PC-3 (cell line): ENCODE measurements at regions not wholly inside any gene's neighbourhood (a gene's known extent, or its start where the extent isn't known, plus 50 kb on each side); places are given as distances from the start of the nearest gene placed in this dataset.

Experiments
- ATAC-seq: fragments of 200-7000 bp; cut with Tn5 transposase; 2 replicates; pipeline ENCODE4 v1.9.1; 2020; ENCODE audit warnings: mild to moderate bottlenecking, moderate library complexity
- BruUV-seq: library from RNA; stranded (reverse); fragments of 400-500 nt; replicated peaks from 2 replicates; lab custom pipeline; 2021; lab: Mats Ljungman, UMichigan
- CTCF ChIA-PET: fragments of 300-600 bp; sonication (Branson Sonifier 250); formaldehyde crosslinking; loops from one replicate; lab custom pipeline; 2022; ENCODE audit warnings: antibody characterized with exemption; lab: Charles Lee
- POLR2A ChIA-PET: fragments of 300-600 bp; sonication (Branson Sonifier 250); formaldehyde crosslinking; loops from one replicate; lab custom pipeline; 2022; ENCODE audit warnings: antibody characterized with exemption; ENCODE audit not compliant: unreplicated experiment; lab: Charles Lee
- DNase-seq: peaks from one replicate; pipeline ENCODE4 v3.0.0-alpha.2; 2015
- H2AFZ ChIP-seq: fragments of 300-600 bp; sonication (generic); 2 replicates; pipeline ENCODE4 v1.6.0; 2016; ENCODE audit warnings: antibody characterized with exemption, low read length
- H3F3A ChIP-seq: fragments of 300-600 bp; sonication (generic); one replicate; pipeline ENCODE4 v1.6.0; 2017; ENCODE audit warnings: antibody characterized with exemption, low read length, control low read depth, mild to moderate bottlenecking; ENCODE audit not compliant: unreplicated experiment
- H3K27ac ChIP-seq: fragments of 300-600 bp; sonication (generic); 2 replicates; pipeline ENCODE4 v1.5.1; 2016; ENCODE audit warnings: mild to moderate bottlenecking, low read length
- H3K27me3 ChIP-seq: fragments of 300-600 bp; sonication (generic); 2 replicates; pipeline ENCODE4 v1.6.1; 2016; ENCODE audit warnings: low read length, mixed read lengths
- H3K36me3 ChIP-seq: fragments of 300-600 bp; sonication (generic); 2 replicates; pipeline ENCODE4 v1.6.1; 2016; ENCODE audit warnings: low read depth, mixed run types, low read length, mixed read lengths
- H3K4me1 ChIP-seq: fragments of 300-600 bp; sonication (generic); 2 replicates; pipeline ENCODE4 v1.5.1; 2016; ENCODE audit warnings: low read length; ENCODE audit not compliant: insufficient read depth
- H3K4me2 ChIP-seq: fragments of 300-600 bp; sonication (generic); 2 replicates; pipeline ENCODE4 v1.6.0; 2016; ENCODE audit warnings: low read length
- H3K4me3 ChIP-seq: fragments of 300-600 bp; sonication (generic); 2 replicates; pipeline ENCODE4 v1.5.1; 2016; ENCODE audit warnings: mild to moderate bottlenecking, low read length, mixed read lengths
- H3K79me2 ChIP-seq: fragments of 300-600 bp; sonication (generic); 2 replicates; pipeline ENCODE4 v1.6.1; 2017; ENCODE audit warnings: low read length, mixed read lengths
- H3K9ac ChIP-seq: fragments of 300-600 bp; sonication (generic); 2 replicates; pipeline ENCODE4 v1.6.0; 2016; ENCODE audit warnings: mild to moderate bottlenecking, low read length
- H3K9me2 ChIP-seq: fragments of 300-600 bp; sonication (generic); replicated peaks from 2 replicates; pipeline ENCODE4 v1.6.1; 2016; ENCODE audit warnings: mixed run types, low read length, mixed read lengths
- H3K9me3 ChIP-seq: fragments of 300-600 bp; sonication (generic); 2 replicates; pipeline ENCODE4 v1.6.1; 2016; ENCODE audit warnings: low read length, mixed read lengths
- H4K20me1 ChIP-seq: fragments of 300-600 bp; sonication (generic); 2 replicates; pipeline ENCODE4 v1.6.1; 2016; ENCODE audit warnings: low read length, mixed read lengths
- EZH2 ChIP-seq: fragments of 300-600 bp; sonication (generic); IDR thresholded peaks from one replicate; pipeline ENCODE4 v1.6.1; 2017; ENCODE audit warnings: antibody characterized with exemption, mild to moderate bottlenecking, low read length; ENCODE audit not compliant: unreplicated experiment
- EZH2phosphoT487 ChIP-seq: fragments of 300-600 bp; sonication (generic); IDR thresholded peaks from 2 replicates; pipeline ENCODE4 v1.6.1; 2018; ENCODE audit warnings: mild to moderate bottlenecking, antibody characterized with exemption, low read length, borderline replicate concordance
- intact Hi-C: fragments of 100-400 bp; cut with micrococcal nuclease; formaldehyde crosslinking; loops from 2 replicates; pipeline ENCODE4 v1.9.0; 2023
- TF ChIP-seq, protein P1 (sequence below): fragments of 300-600 bp; sonication (generic); conservative IDR thresholded peaks from 2 replicates; pipeline ENCODE4 v1.5.1; 2017; ENCODE audit warnings: antibody characterized with exemption, low read depth, mild to moderate bottlenecking, low read length

DNA sequence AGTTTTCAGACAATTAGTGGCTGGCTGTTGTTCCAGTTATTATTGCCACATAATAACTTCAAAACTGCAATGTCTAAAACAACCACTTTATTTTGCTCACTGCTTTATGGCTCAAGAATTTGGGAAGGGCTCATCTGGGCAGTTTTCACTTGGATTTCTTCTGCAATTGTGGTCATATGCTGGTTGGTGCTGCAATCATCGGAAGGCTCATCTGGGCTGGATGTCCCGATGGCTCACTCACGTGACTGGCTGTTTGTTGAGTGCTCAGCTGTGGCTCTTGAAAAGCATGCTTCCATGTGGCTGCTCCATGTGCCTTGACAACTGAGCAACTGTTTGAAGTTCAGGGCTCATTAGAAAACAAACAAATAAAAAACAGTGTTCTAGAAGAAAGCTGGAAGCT is 1032.5 kb downstream of the DTWD2 start:
- TF ChIP-seq, protein P1, sequence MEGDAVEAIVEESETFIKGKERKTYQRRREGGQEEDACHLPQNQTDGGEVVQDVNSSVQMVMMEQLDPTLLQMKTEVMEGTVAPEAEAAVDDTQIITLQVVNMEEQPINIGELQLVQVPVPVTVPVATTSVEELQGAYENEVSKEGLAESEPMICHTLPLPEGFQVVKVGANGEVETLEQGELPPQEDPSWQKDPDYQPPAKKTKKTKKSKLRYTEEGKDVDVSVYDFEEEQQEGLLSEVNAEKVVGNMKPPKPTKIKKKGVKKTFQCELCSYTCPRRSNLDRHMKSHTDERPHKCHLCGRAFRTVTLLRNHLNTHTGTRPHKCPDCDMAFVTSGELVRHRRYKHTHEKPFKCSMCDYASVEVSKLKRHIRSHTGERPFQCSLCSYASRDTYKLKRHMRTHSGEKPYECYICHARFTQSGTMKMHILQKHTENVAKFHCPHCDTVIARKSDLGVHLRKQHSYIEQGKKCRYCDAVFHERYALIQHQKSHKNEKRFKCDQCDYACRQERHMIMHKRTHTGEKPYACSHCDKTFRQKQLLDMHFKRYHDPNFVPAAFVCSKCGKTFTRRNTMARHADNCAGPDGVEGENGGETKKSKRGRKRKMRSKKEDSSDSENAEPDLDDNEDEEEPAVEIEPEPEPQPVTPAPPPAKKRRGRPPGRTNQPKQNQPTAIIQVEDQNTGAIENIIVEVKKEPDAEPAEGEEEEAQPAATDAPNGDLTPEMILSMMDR = no peak
- TF ChIP-seq EZH2phosphoT487 (no peak), EZH2 (no peak)
- DNase-seq (no peak), ATAC-seq (no peak)
- BruUV-seq = no TSS peak
- no peaks in the 10 kb centered on the region for H3K36me3 ChIP-seq
- no peak overlapping the region for H3K4me2 ChIP-seq
- no peak overlapping the region for H3K27ac ChIP-seq
- H3K4me1 ChIP-seq = no peaks in the 10 kb centered on the region
- ChIA-PET POLR2A (no interaction called here), CTCF (no interaction called here)
- H3K9me2 ChIP-seq = no peaks in the 10 kb centered on the region
- H4K20me1 ChIP-seq = no peaks in the 10 kb centered on the region
- H2AFZ ChIP-seq = no peak overlapping the region
- no peak overlapping the region for H3K9ac ChIP-seq
- no peak overlapping the region for H3K4me3 ChIP-seq
- H3K9me3 ChIP-seq = no peaks in the 10 kb centered on the region
- no peaks in the 10 kb centered on the region for H3F3A ChIP-seq
- no peaks in the 10 kb centered on the region for H3K79me2 ChIP-seq
- intact Hi-C loops = no loop called here
- no peaks in the 10 kb centered on the region for H3K27me3 ChIP-seq

DNA sequence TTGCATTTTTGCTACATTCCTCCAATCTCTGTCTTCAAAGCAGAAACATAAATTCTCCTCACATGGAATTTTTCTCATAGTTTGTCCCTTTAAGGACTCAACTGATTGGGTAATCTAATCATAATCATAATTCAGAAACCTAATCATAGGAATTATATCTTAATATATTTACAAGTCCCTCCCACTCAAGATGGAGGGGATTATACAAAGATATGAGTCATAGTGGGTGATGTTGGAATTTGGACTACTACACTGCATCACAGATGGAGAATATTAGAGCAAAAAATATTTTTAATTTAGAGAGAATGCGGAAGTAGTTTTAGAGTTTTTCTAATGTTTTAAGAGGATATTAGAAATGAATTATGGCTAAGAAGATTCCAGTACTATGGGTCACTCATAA is 1034.0 kb downstream of the DTWD2 start:
- CTCF ChIA-PET = no interaction called here
- intact Hi-C loops = no loop called here
- no peaks in the 10 kb centered on the region for H3K36me3 ChIP-seq
- no peaks in the 10 kb centered on the region for H3K79me2 ChIP-seq
- no peak overlapping the region for H3K4me2 ChIP-seq
- no TSS peak for BruUV-seq
- H3K9me2 ChIP-seq = no peaks in the 10 kb centered on the region
- no peak overlapping the region for H2AFZ ChIP-seq
- POLR2A ChIA-PET = no interaction called here
- no peaks in the 10 kb centered on the region for H3F3A ChIP-seq
- H4K20me1 ChIP-seq = no peaks in the 10 kb centered on the region
- no peaks in the 10 kb centered on the region for H3K4me1 ChIP-seq
- no peak for TF ChIP-seq EZH2
- TF ChIP-seq EZH2phosphoT487 = no peak
- DNase-seq = no peak
- no peaks in the 10 kb centered on the region for H3K27me3 ChIP-seq
- no peak overlapping the region for H3K27ac ChIP-seq
- H3K9me3 ChIP-seq = no peaks in the 10 kb centered on the region
- ATAC-seq = no peak
- H3K9ac ChIP-seq = no peak overlapping the region
- H3K4me3 ChIP-seq = no peak overlapping the region

DNA sequence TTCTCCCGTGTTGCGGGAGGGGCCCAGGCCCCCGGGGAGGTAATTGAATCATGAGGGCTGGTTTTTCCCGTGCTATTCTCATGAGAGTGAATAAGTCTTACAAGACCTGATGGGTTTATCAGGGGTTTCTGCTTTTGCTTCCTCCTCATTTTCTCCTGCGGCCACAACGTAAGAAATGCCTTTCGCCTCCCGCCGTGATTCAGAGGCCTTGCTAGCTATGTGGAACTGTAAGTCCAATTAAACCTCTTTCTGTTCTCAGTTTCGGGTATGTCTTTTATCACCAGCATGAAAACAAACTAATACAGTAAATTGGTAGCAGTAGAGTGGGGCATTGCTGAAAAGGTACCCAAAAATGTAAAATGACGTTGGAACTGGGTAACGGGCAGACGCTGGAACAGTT is 1035.1 kb downstream of the DTWD2 start:
- Histone ChIP-seq H2AFZ (no peak overlapping the region), H3K4me1 (no peaks in the 10 kb centered on the region), H3K4me3 (no peak overlapping the region), H3K4me2 (no peak overlapping the region), H3K9me2 (no peaks in the 10 kb centered on the region), H3K36me3 (no peaks in the 10 kb centered on the region), H3F3A (no peaks in the 10 kb centered on the region), H3K27ac (no peak overlapping the region), H3K9me3 (no peaks in the 10 kb centered on the region), H4K20me1 (no peaks in the 10 kb centered on the region), H3K27me3 (no peaks in the 10 kb centered on the region), H3K79me2 (no peaks in the 10 kb centered on the region), H3K9ac (no peak overlapping the region)
- no peak for ATAC-seq
- ChIA-PET CTCF (no interaction called here), POLR2A (no interaction called here)
- TF ChIP-seq EZH2phosphoT487 = no peak
- TF ChIP-seq EZH2 = no peak
- TF ChIP-seq, protein P1 = no peak
- DNase-seq = no peak
- BruUV-seq = no TSS peak
- intact Hi-C loops = no loop called here
